Heart left ventricle (tissue), 16 donors: ENCODE measurements at regions not wholly inside any gene's neighbourhood (a gene's known extent, or its start where the extent isn't known, plus 50 kb on each side); places are given as distances from the start of the nearest gene placed in this dataset.

Experiments
- ATAC-seq, 4 donors: fragments of 200-7000 bp; cut with Tn5 transposase; one replicate each; pipeline ENCODE4 v1.9.1; 2020 to 2022; ENCODE audit warnings: moderate library complexity in 4 of 4, mild to moderate bottlenecking in 3 of 4, moderate number of reproducible peaks in 1 of 4
- DNase-seq, 5 donors: peaks; one replicate each; pipeline ENCODE4 v3.0.0-alpha.2; 2020
- H3K27ac ChIP-seq, 12 donors: fragments of 200-600 bp; sonication (generic) in 4 of 12; one replicate each; pipeline versions ENCODE4 v1.5.0 to v1.8.0; 2016 to 2022; ENCODE audit warnings: mild to moderate bottlenecking in 2 of 12
- H3K27me3 ChIP-seq, 9 donors: fragments of 200-600 bp; sonication (generic) in 2 of 9; one replicate each; pipeline versions ENCODE4 v1.5.1 to v1.8.0; 2016 to 2022; ENCODE audit warnings: mild to moderate bottlenecking in 3 of 9
- H3K36me3 ChIP-seq, 9 donors: fragments of 200-600 bp; sonication (generic) in 2 of 9; one replicate each; pipeline versions ENCODE4 v1.5.0 to v1.8.0; 2018 to 2022; ENCODE audit warnings: mild to moderate bottlenecking in 2 of 9
- H3K4me1 ChIP-seq, 12 donors: fragments of 200-600 bp; sonication (generic) in 4 of 12; one replicate each; pipeline versions ENCODE4 v1.5.0 to v1.8.0; 2016 to 2022; ENCODE audit warnings: mild to moderate bottlenecking in 3 of 12
- H3K4me3 ChIP-seq, 12 donors: fragments of 200-600 bp; sonication (generic) in 4 of 12; one replicate each; pipeline versions ENCODE4 v1.5.0 to v1.8.0; 2017 to 2022; ENCODE audit warnings: mild to moderate bottlenecking in 9 of 12, moderate library complexity in 4 of 12
- H3K9me3 ChIP-seq, 12 donors: fragments of 200-600 bp; sonication (generic) in 4 of 12; one replicate each; pipeline versions ENCODE4 v1.5.0 to v1.8.0; 2016 to 2022; ENCODE audit warnings: mild to moderate bottlenecking in 1 of 12
- CTCF ChIP-seq, 12 donors: fragments of 200-600 bp; sonication (generic) in 4 of 12; IDR thresholded peaks; one replicate each; pipeline versions ENCODE4 v1.5.0 to v1.8.0; 2018 to 2022; ENCODE audit warnings: antibody characterized with exemption in 12 of 12, mild to moderate bottlenecking in 5 of 12
- POLR2A ChIP-seq, 2 donors: fragments of 450-650 bp; IDR thresholded peaks; one replicate each; pipeline ENCODE4 v1.6.1; 2017; ENCODE audit warnings: antibody characterized with exemption in 2 of 2, mild to moderate bottlenecking in 2 of 2, moderate library complexity in 2 of 2
- WGBS, 4 donors: extraction: QIAGEN DNeasy Blood & Tissue Kit in 2 of 4; methylation state at CpG; one replicate each; pipeline versions ENCODE4 v1.1.5 to v1.1.7; 2013 to 2018; 5-methylcytosine and 5-hydroxymethylcytosine counted together
- intact Hi-C, 10 donors: fragments of 100-400 bp; cut with DNase I; formaldehyde crosslinking; loops; one replicate each; pipeline versions ENCODE4 v1.11.1 to v1.14.2; 2022
- donor health status: ischemic (EF 13 %, LVEDD 7.1; RV severe dilation, severe dysfunction).
- donor health status: healthy with polysubstance abuse.
- donor health status: DM: no; HTN: yes; CAD: no.
- donor health status: DM: no; HTN: no; CAD: no.
- donor health status: ischemic (EF 25% LVEDD 6.9; RV normal size, moderate dysfunction).
- donor health status: ischemic (EF 25% LVEDD 5.7; RV mildly dilated, moderate dysfunction).
- donor health status: healthy.
- donor health status: DM: yes; HTN: yes; CAD: no.
- donor health status: ischemic (EF 35%, LVEDD 5.7; RV mildly dilated, moderate dysfunction).
- donor health status: nonischemic (EF 11% LVEDD 7.7; RV severe dilation, severe dysfunction).
- donor health status: DM: yes; HTN: yes; CAD: no.
- donor health status: PGD.
- donor health status: ischemic (EF 29% LVEDD 5.4; RV normal size, mild dysfunction).
- donor health status: nonischemic (EF 23%, LVEDD 6.1; RV moderate dilation, normal function).

GRCh38 chr6:123733180-123733579, 70.5 kb upstream of the NKAIN2 start:
- no peak for TF ChIP-seq POLR2A (IDR thresholded peaks at IDR 0.05)
- TF ChIP-seq CTCF (IDR thresholded peaks at IDR 0.05): no peak
- DNase-seq (no peak), ATAC-seq (no peak)
- Histone ChIP-seq H3K27ac (no peak overlapping the region), H3K9me3 (no peaks in the 10 kb centered on the region), H3K4me3 (no peak overlapping the region), H3K27me3 (no peaks in the 10 kb centered on the region), H3K36me3 (no peaks in the 10 kb centered on the region), H3K4me1 (no peaks in the 10 kb centered on the region)
- intact Hi-C loops: no loop called here

- ATAC-seq (no peak), DNase-seq (no peak)
- no peak overlapping the region for H3K4me3 ChIP-seq
- H3K4me1 ChIP-seq: peaks cover 0 to 4% (median 0%) of the 10 kb centered on the region in 12 donors
- TF ChIP-seq POLR2A (IDR thresholded peaks at IDR 0.05): no peak
- TF ChIP-seq CTCF (IDR thresholded peaks at IDR 0.05): no peak
- intact Hi-C loops: loop anchor here in 9 of 10 donors (5.0 to 10.0 kb wide), 5 partner anchors 202 to 324 kb away; no protein-coding TSS in a partner anchor
- WGBS, 4 donors: 71 to 83% (median 77%) methylated on average over 3 of the region's 3 CpGs
- H3K9me3 ChIP-seq: peaks cover 0 to 8% (median 0%) of the 10 kb centered on the region in 12 donors
- no peak overlapping the region for H3K27ac ChIP-seq
- no peaks in the 10 kb centered on the region for H3K27me3 ChIP-seq
- H3K36me3 ChIP-seq: no peaks in the 10 kb centered on the region
These were observed 79.8 kb upstream of the TRDN start for GRCh38 chr6:123716506-123716905.

- TF ChIP-seq CTCF (IDR thresholded peaks at IDR 0.05) (peak; percentile 16 to 66 (median 56)), POLR2A (IDR thresholded peaks at IDR 0.05) (no peak)
- no peaks in the 10 kb centered on the region for H3K27me3 ChIP-seq
- no peaks in the 10 kb centered on the region for H3K36me3 ChIP-seq
- ATAC-seq (peak in 3 of 4 donors; percentile 46 to 70 (median 46)), DNase-seq (no peak)
- H3K9me3 ChIP-seq: peaks cover 0 to 5% (median 0%) of the 10 kb centered on the region in 12 donors
- peaks cover 0 to 4% (median 0%) of the 10 kb centered on the region in 12 donors for H3K4me1 ChIP-seq
- intact Hi-C loops: loop anchor here (1.0 to 10.0 kb wide), 8 partner anchors 200 to 323 kb away; no protein-coding TSS in a partner anchor
- H3K4me3 ChIP-seq: no peak overlapping the region
- WGBS, 4 donors: 49 to 60% (median 55%) methylated on average over 7 of the region's 7 CpGs
- no peak overlapping the region for H3K27ac ChIP-seq
These were observed 78.5 kb upstream of the TRDN start for GRCh38 chr6:123715006-123715863.

GRCh38 chr6:123712831-123713230, 76.1 kb upstream of the TRDN start:
- H3K9me3 ChIP-seq: peaks cover 0 to under 1% (median 0%) of the 10 kb centered on the region in 12 donors
- DNase-seq: no peak
- no peak overlapping the region for H3K4me3 ChIP-seq
- H3K27me3 ChIP-seq: no peaks in the 10 kb centered on the region
- H3K27ac ChIP-seq: no peak overlapping the region
- WGBS, 4 donors: 72 to 78% (median 75%) methylated on average over 3 of the region's 3 CpGs
- intact Hi-C loops: loop anchor here in 4 of 10 donors (5.0 to 10.0 kb wide), 4 partner anchors 198 to 296 kb away; no protein-coding TSS in a partner anchor
- H3K36me3 ChIP-seq: no peaks in the 10 kb centered on the region
- TF ChIP-seq POLR2A (IDR thresholded peaks at IDR 0.05) (no peak), CTCF (IDR thresholded peaks at IDR 0.05) (no peak)
- no peak for ATAC-seq
- H3K4me1 ChIP-seq: peaks cover 0 to 4% (median 0%) of the 10 kb centered on the region in 12 donors
